Loucy (cell line): ENCODE measurements at regions not wholly inside any gene's neighbourhood (a gene's known extent, or its start where the extent isn't known, plus 50 kb on each side); places are given as distances from the start of the nearest gene placed in this dataset.

ENCODE experiments used
- CTCF ChIP-seq: fragments of 200-600 bp; sonication (generic); conservative IDR thresholded peaks from 2 replicates; pipeline ENCODE4 v1.5.1; 2014; ENCODE audit warnings: mild to moderate bottlenecking, antibody characterized with exemption, low read length
- EZH2phosphoT487 ChIP-seq: fragments of 200-600 bp; IDR thresholded peaks from 2 replicates; pipeline ENCODE4 v1.6.1; 2018; ENCODE audit warnings: antibody characterized with exemption, mild to moderate bottlenecking, moderate library complexity, borderline replicate concordance

GRCh38 chr12:18171571-18171970, 81.6 kb upstream of the RERGL start:
- no peak for TF ChIP-seq CTCF
- TF ChIP-seq EZH2phosphoT487: no peak
